K562 (cell line): ENCODE measurements at regions not wholly inside any gene's neighbourhood (a gene's known extent, or its start where the extent isn't known, plus 50 kb on each side); places are given as distances from the start of the nearest gene placed in this dataset.

ENCODE experiments used
- ATAC-seq: fragments of 200-7000 bp; cut with Tn5 transposase; 3 replicates; pipeline ENCODE4 v1.9.1; 2020; ENCODE audit warnings: moderate library complexity
- BruUV-seq: library from RNA; stranded (reverse); fragments of 400-500 nt; replicated peaks from 2 replicates; lab custom pipeline; 2021; lab: Mats Ljungman, UMichigan
- CTCF ChIA-PET: fragments of 300-600 bp; formaldehyde crosslinking; extraction: SDS; loops from one replicate; lab custom pipeline; 2021; ENCODE audit warnings: low intra/inter-chr PET ratio; lab: Yijun Ruan, JAX
- POLR2A ChIA-PET: fragments of 300-600, 350-650 bp; sonication (Branson Sonifier 250); formaldehyde crosslinking; extraction: SDS; loops from one replicate; lab custom pipeline; 2021; ENCODE audit warnings: antibody characterized with exemption, inconsistent platforms; lab: Yijun Ruan, JAX
- DNase-seq, 4 experiments: peaks; one replicate each; pipeline versions ENCODE4 v3.0.0 to v3.0.0-alpha.2; 2011 to 2018; ENCODE audit warnings: low spot score in 3 of 4, mixed read lengths in 3 of 4; ENCODE audit errors: extremely low read depth in 1 of 4
- FAIRE-seq: peaks from 2 replicates; lab custom pipeline; 2011; peaks lifted over from hg19 to GRCh38; lab: Jason Lieb, UNC
- H2AFZ ChIP-seq: 2 replicates; pipeline ENCODE4 v1.6.0; 2011; ENCODE audit warnings: low read depth, low read length, control low read depth, inconsistent platforms
- H3K27ac ChIP-seq: fragments of 200-600 bp; 3 replicates; pipeline ENCODE4 v1.8.0; 2011; ENCODE audit warnings: low read depth, mild to moderate bottlenecking, control low read depth, inconsistent platforms, low read length, moderate library complexity, mixed read lengths; ENCODE audit errors: extremely low read depth
- H3K27me3 ChIP-seq, 2 experiments: fragments of 300-600 bp in 1 of 2; 2 replicates in 1 of 2; 3 replicates in 1 of 2; pipeline versions ENCODE4 v1.6.0 to v1.8.0; 2011; ENCODE audit warnings: inconsistent platforms in 2 of 2, low read length in 2 of 2, mild to moderate bottlenecking in 1 of 2, mixed read lengths in 1 of 2, moderate library complexity in 1 of 2; ENCODE audit not compliant: control insufficient read depth in 2 of 2, insufficient read depth in 2 of 2
- H3K36me3 ChIP-seq: fragments of 300-600 bp; 3 replicates; pipeline ENCODE4 v1.8.0; 2011; ENCODE audit warnings: mild to moderate bottlenecking, low read length, inconsistent platforms; ENCODE audit not compliant: control insufficient read depth, insufficient read depth
- H3K4me1 ChIP-seq, 2 experiments: fragments of 200-600 bp in 1 of 2; replicated peaks in 1 of 2; 2 replicates in 1 of 2; 3 replicates in 1 of 2; pipeline versions ENCODE4 v1.5.1 to v1.8.0; 2011; ENCODE audit warnings: inconsistent platforms in 2 of 2, low read length in 2 of 2, mild to moderate bottlenecking in 1 of 2, mixed read lengths in 1 of 2, moderate library complexity in 1 of 2; ENCODE audit not compliant: control insufficient read depth in 2 of 2, insufficient read depth in 2 of 2
- H3K4me2 ChIP-seq: 2 replicates; pipeline ENCODE4 v1.6.1; 2011; ENCODE audit warnings: low read length, control low read depth, inconsistent platforms, mixed read lengths; ENCODE audit not compliant: insufficient read depth
- H3K4me3 ChIP-seq: fragments of 200-600 bp; sonication (generic), shearing (Covaris generic); 2 replicates; pipeline ENCODE4 v1.5.1; 2016; ENCODE audit warnings: control low read depth, inconsistent platforms
- H3K79me2 ChIP-seq: fragments of 200-600 bp; 3 replicates; pipeline ENCODE4 v1.8.0; 2011; ENCODE audit warnings: low read length, inconsistent platforms; ENCODE audit not compliant: control insufficient read depth, insufficient read depth
- H3K9ac ChIP-seq, 2 experiments: 2 replicates each; pipeline versions ENCODE4 v1.6.0 to v1.6.1; 2011; ENCODE audit warnings: low read depth in 2 of 2, low read length in 2 of 2, control low read depth in 1 of 2, inconsistent platforms in 1 of 2, mild to moderate bottlenecking in 1 of 2, mixed read lengths in 1 of 2; ENCODE audit not compliant: insufficient read depth in 1 of 2
- H3K9me1 ChIP-seq: one replicate; pipeline ENCODE4 v1.6.0; 2011; ENCODE audit warnings: inconsistent platforms, mild to moderate bottlenecking, low read length, moderate library complexity; ENCODE audit not compliant: control insufficient read depth, insufficient read depth
- H3K9me3 ChIP-seq: replicated peaks from 2 replicates; pipeline ENCODE4 v1.5.1; 2011; ENCODE audit warnings: low read depth, low read length, inconsistent platforms; ENCODE audit not compliant: control insufficient read depth, insufficient read depth
- H4K20me1 ChIP-seq: replicated peaks from 2 replicates; pipeline ENCODE4 v1.6.1; 2011; ENCODE audit warnings: low read length, inconsistent platforms, mixed read lengths; ENCODE audit not compliant: control insufficient read depth, insufficient read depth
- ARID3B ChIP-seq: fragments of 250-450 bp; sonication (Bioruptor Pico); IDR thresholded peaks from 2 replicates; pipeline ENCODE4 v1.4.0; 2020; ENCODE audit warnings: borderline replicate concordance
- ATF4 ChIP-seq: fragments of 450-650 bp; formaldehyde crosslinking; IDR thresholded peaks from 2 replicates; pipeline ENCODE4 v1.4.0; 2022; ENCODE audit warnings: mild to moderate bottlenecking, moderate library complexity
- CCAR2 ChIP-seq: fragments of 200-400 bp; formaldehyde crosslinking; IDR thresholded peaks from 2 replicates; pipeline ENCODE4 v1.6.1; 2017; ENCODE audit warnings: mild to moderate bottlenecking, low read depth, low read length
- E2F8 ChIP-seq: fragments of 450-650 bp; IDR thresholded peaks from 2 replicates; pipeline ENCODE4 v1.7.1; 2018; ENCODE audit warnings: mild to moderate bottlenecking, low read depth; ENCODE audit not compliant: partially characterized antibody
- GTF2B ChIP-seq: IDR thresholded peaks from 2 replicates; pipeline ENCODE4 v1.6.1; 2011; ENCODE audit not compliant: insufficient read length; ENCODE audit errors: extremely low read depth
- ILF3 ChIP-seq: fragments of 450-650 bp; IDR thresholded peaks from 2 replicates; pipeline ENCODE4 v1.6.1; 2018; ENCODE audit warnings: antibody characterized with exemption, mild to moderate bottlenecking, moderate library complexity, borderline replicate concordance
- RAD51 ChIP-seq: fragments of 450-650 bp; IDR thresholded peaks from 2 replicates; pipeline ENCODE4 v1.7.1; 2016; ENCODE audit warnings: low read depth, mild to moderate bottlenecking, borderline replicate concordance
- SMARCE1 ChIP-seq: fragments of 450-650 bp; IDR thresholded peaks from 2 replicates; pipeline ENCODE4 v1.7.1; 2016; ENCODE audit warnings: mild to moderate bottlenecking
- SPI1 ChIP-seq: IDR thresholded peaks from 2 replicates; pipeline ENCODE4 v1.6.1; 2011; ENCODE audit warnings: low read depth, low read length, control low read depth, borderline replicate concordance
- TAF9B ChIP-seq: fragments of 450-650 bp; IDR thresholded peaks from 2 replicates; pipeline ENCODE4 v1.6.1; 2018; ENCODE audit warnings: mild to moderate bottlenecking; ENCODE audit not compliant: partially characterized antibody
- ZNF316 ChIP-seq: fragments of 450-650 bp; IDR thresholded peaks from 2 replicates; pipeline ENCODE4 v1.6.1; 2016
- ZNF444 ChIP-seq: fragments of 250-450 bp; sonication (Bioruptor Pico); IDR thresholded peaks from 2 replicates; pipeline ENCODE4 v1.4.0; 2020; ENCODE audit warnings: mild to moderate bottlenecking, moderate library complexity
- WGBS: fragments of 100-300 bp; shearing (Covaris generic); methylation state at CpG from one replicate; pipeline ENCODE4 v1.1.6; 2016; ENCODE audit warnings: low coverage, mixed read lengths; ENCODE audit not compliant: insufficient coverage; ENCODE audit errors: missing lambda C conversion rate; 5-methylcytosine and 5-hydroxymethylcytosine counted together
- in situ Hi-C: fragments of 300-500 bp; cut with MboI; formaldehyde crosslinking; loops from 4 replicates; pipeline ENCODE4 v1.15.0; 2018; ENCODE audit warnings: inconsistent platforms, mixed read lengths
- intact Hi-C: fragments of 100-400 bp; cut with micrococcal nuclease; formaldehyde crosslinking; loops from 2 replicates; pipeline ENCODE4 v1.14.2; 2022

DNA sequence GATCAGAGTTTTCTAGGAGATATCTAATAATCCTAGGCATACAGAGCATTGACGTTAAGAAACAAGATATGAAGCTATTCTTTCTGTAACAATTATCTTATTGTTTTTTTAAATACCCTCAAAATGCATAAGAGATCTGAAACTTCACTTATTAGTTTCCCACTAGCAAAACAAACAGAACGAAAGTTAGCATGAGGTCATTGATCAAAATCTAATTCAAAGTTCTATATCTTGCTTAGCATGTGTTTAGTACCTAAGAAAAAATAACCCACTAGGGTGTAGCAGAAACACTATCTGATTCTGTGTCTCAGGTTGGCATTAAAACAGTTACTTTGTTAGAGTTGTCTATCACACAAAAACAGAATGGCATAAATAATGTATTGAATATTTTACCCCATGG is 1288.4 kb downstream of the EPHA7 start:
- BruUV-seq: no TSS peak
- Histone ChIP-seq H3K79me2 (no peaks in the 10 kb centered on the region), H3K9me3 (no peaks in the 10 kb centered on the region), H3K4me2 (no peak overlapping the region), H3K27ac (no peak overlapping the region), H3K4me3 (no peak overlapping the region), H3K36me3 (no peaks in the 10 kb centered on the region), H3K9me1 (no peaks in the 10 kb centered on the region), H2AFZ (no peak overlapping the region), H3K9ac (no peak overlapping the region), H3K4me1 (no peaks in the 10 kb centered on the region), H3K27me3 (no peaks in the 10 kb centered on the region), H4K20me1 (no peaks in the 10 kb centered on the region)
- ATAC-seq: no peak
- intact Hi-C loops: no loop called here
- ChIA-PET CTCF (no interaction called here), POLR2A (no interaction called here)
- no peak for DNase-seq
- in situ Hi-C loops: no loop called here
- no peak for TF ChIP-seq RAD51
- no peak for TF ChIP-seq ARID3B (CRISPR knock-in tag)
- TF ChIP-seq SPI1: no peak
- TF ChIP-seq ZNF444 (CRISPR knock-in tag): no peak
- no peak for TF ChIP-seq ILF3
- no peak for TF ChIP-seq ZNF316
- no peak for TF ChIP-seq E2F8
- TF ChIP-seq SMARCE1: no peak
- TF ChIP-seq ATF4 (CRISPR knock-in tag): no peak
- no peak for TF ChIP-seq CCAR2
- no peak for TF ChIP-seq TAF9B
- TF ChIP-seq GTF2B: no peak
- no peak for FAIRE-seq
- 0% methylated on average over 2 of the region's 2 CpGs for WGBS
